Esophagus squamous epithelium (tissue), 5 donors: ENCODE measurements at regions not wholly inside any gene's neighbourhood (a gene's known extent, or its start where the extent isn't known, plus 50 kb on each side); places are given as distances from the start of the nearest gene placed in this dataset.

Experiments
- DNase-seq: peaks from one replicate; lab custom pipeline; 2025; lab: John Stamatoyannopoulos, UW
- H3K27ac ChIP-seq, 4 donors: fragments of 200-600 bp; sonication (generic); one replicate each; pipeline ENCODE4 v1.5.1; 2016 to 2019; ENCODE audit warnings: mild to moderate bottlenecking in 1 of 4
- H3K27me3 ChIP-seq, 4 donors: fragments of 200-600 bp; sonication (generic); 1 replicate in 3 of 4; 2 replicates in 1 of 4; pipeline versions ENCODE4 v1.5.1 to v1.6.0; 2017 to 2021; ENCODE audit warnings: antibody characterized with exemption in 1 of 4
- H3K36me3 ChIP-seq, 3 donors: fragments of 200-600 bp; sonication (generic); one replicate each; pipeline ENCODE4 v1.5.1; 2016 to 2019
- H3K4me1 ChIP-seq, 3 donors: fragments of 200-600 bp; sonication (generic); one replicate each; pipeline ENCODE4 v1.5.1; 2017 to 2019
- H3K4me3 ChIP-seq, 4 donors: fragments of 200-600 bp; sonication (generic); 1 replicate in 3 of 4; 2 replicates in 1 of 4; pipeline ENCODE4 v1.5.1; 2016 to 2019; ENCODE audit warnings: mild to moderate bottlenecking in 2 of 4, moderate library complexity in 1 of 4
- H3K9me3 ChIP-seq, 3 donors: fragments of 200-600 bp; sonication (generic); one replicate each; pipeline ENCODE4 v1.5.1; 2016 to 2019
- POLR2A ChIP-seq, 4 donors: fragments of 450-650 bp; IDR thresholded peaks; one replicate each; pipeline ENCODE4 v1.6.1; 2017; ENCODE audit warnings: antibody characterized with exemption in 4 of 4, mild to moderate bottlenecking in 4 of 4, moderate library complexity in 3 of 4
- WGBS, 2 donors: methylation state at CpG; one replicate each; pipeline ENCODE4 v1.1.5; 2018; 5-methylcytosine and 5-hydroxymethylcytosine counted together
- intact Hi-C: fragments of 100-400 bp; cut with DNase I; formaldehyde crosslinking; loops from one replicate; pipeline ENCODE4 v1.15.0; 2022
- TF ChIP-seq, protein P1 (sequence below), 6 experiments: fragments of 450-650 bp in 4 of 6; fragments of 200-600 bp in 2 of 6; sonication (generic) in 2 of 6; IDR thresholded peaks; one replicate each; pipeline ENCODE4 v1.5.1; 2016 to 2019; ENCODE audit warnings: antibody characterized with exemption in 6 of 6, mild to moderate bottlenecking in 4 of 6, moderate library complexity in 4 of 6
- donor health status: DM: yes; HTN: yes; CAD: no.

DNA sequence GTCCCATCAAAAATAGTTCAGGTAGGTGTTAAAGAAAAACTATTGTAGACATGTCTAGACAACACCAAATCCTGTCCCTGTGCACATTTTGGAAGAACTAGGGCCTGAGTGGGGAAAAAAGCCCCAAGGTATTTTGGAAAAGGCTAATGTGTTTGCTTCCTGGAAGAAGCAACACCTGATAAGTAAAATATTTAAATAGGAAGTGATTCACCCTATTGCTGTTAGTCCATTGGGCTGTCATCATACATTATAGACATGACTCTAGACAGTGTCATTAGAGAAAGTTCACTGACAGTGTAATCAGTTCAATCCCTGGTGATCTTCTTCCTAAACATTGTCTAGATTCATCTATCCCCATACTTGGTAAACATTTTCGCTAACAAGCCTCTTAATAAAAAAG lies 465.3 kb downstream of the CBLN4 start:
- no peak overlapping the region for H3K27ac ChIP-seq
- H3K4me1 ChIP-seq = no peaks in the 10 kb centered on the region
- H3K36me3 ChIP-seq = no peaks in the 10 kb centered on the region
- H3K27me3 ChIP-seq = no peaks in the 10 kb centered on the region
- WGBS, 2 donors = 77 to 89% methylated on average over 1 of the region's 1 CpG
- H3K9me3 ChIP-seq = no peaks in the 10 kb centered on the region
- intact Hi-C loops = no loop called here
- TF ChIP-seq, protein P1, sequence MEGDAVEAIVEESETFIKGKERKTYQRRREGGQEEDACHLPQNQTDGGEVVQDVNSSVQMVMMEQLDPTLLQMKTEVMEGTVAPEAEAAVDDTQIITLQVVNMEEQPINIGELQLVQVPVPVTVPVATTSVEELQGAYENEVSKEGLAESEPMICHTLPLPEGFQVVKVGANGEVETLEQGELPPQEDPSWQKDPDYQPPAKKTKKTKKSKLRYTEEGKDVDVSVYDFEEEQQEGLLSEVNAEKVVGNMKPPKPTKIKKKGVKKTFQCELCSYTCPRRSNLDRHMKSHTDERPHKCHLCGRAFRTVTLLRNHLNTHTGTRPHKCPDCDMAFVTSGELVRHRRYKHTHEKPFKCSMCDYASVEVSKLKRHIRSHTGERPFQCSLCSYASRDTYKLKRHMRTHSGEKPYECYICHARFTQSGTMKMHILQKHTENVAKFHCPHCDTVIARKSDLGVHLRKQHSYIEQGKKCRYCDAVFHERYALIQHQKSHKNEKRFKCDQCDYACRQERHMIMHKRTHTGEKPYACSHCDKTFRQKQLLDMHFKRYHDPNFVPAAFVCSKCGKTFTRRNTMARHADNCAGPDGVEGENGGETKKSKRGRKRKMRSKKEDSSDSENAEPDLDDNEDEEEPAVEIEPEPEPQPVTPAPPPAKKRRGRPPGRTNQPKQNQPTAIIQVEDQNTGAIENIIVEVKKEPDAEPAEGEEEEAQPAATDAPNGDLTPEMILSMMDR (IDR thresholded peaks at IDR 0.05) = no peak
- no peak for TF ChIP-seq POLR2A (IDR thresholded peaks at IDR 0.05)
- H3K4me3 ChIP-seq = no peak overlapping the region
- no peak for DNase-seq

DNA sequence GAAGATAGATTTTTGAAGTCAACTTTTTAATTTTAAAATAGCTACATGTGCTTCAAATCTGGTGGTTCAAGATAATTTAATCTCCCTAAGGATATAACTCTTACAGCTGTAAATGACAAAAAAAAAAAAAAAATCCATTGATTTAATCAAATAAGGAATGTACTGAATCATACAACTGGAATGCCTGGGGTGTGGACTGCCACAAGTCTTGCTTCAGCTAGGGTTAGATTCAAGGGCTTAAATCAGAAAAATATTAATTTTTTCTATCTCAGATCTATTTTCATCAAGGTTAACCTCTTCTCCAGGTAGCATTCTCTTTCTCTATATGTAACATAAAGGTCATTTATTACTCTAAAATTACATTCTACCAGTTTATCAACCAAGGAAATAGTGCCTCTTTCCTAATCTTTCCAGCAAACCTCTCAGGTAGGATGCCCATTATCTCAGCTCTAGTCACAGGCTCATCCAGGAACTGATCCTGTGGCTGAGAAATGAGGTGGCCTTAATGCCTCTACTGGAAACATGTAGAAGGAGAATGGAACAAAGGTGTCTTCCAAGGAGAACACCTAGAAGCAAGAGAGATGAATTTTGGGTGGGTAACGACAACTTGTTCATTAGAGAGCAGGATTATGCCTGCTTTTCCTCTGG lies 466.9 kb downstream of the CBLN4 start:
- intact Hi-C loops = no loop called here
- Histone ChIP-seq H3K4me3 (no peak overlapping the region), H3K9me3 (no peaks in the 10 kb centered on the region), H3K27ac (no peak overlapping the region), H3K4me1 (no peaks in the 10 kb centered on the region), H3K27me3 (no peaks in the 10 kb centered on the region), H3K36me3 (no peaks in the 10 kb centered on the region)
- WGBS, 2 donors = 73 to 82% methylated on average over 1 of the region's 1 CpG
- TF ChIP-seq, protein P1 (IDR thresholded peaks at IDR 0.05) = no peak
- TF ChIP-seq POLR2A (IDR thresholded peaks at IDR 0.05) = no peak
- DNase-seq = no peak

DNA sequence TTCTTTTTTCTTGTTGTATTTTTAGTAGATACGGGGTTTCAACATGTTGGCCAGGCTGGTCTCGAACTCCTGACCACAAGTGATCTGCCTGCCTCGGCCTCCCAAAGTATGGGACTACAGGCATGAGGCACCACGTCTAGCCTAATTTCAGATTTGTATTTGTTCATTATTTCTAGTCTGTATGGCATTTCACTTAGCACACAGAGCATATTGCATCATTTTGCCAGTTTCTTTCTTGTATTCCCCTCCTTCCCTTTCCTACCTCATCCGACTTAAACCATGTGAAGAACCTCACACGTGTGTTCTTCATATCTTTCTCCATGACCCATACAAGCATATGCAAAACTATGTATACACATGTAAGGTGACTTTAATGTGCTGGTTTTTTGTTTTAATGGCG lies 470.0 kb downstream of the CBLN4 start:
- TF ChIP-seq POLR2A (IDR thresholded peaks at IDR 0.05) = no peak
- TF ChIP-seq, protein P1 (IDR thresholded peaks at IDR 0.05) = no peak
- Histone ChIP-seq H3K9me3 (no peaks in the 10 kb centered on the region), H3K4me3 (no peak overlapping the region), H3K27me3 (no peaks in the 10 kb centered on the region), H3K36me3 (no peaks in the 10 kb centered on the region), H3K4me1 (no peaks in the 10 kb centered on the region), H3K27ac (no peak overlapping the region)
- WGBS, 2 donors = 62 to 77% methylated on average over 7 of the region's 7 CpGs
- intact Hi-C loops = no loop called here
- no peak for DNase-seq

DNA sequence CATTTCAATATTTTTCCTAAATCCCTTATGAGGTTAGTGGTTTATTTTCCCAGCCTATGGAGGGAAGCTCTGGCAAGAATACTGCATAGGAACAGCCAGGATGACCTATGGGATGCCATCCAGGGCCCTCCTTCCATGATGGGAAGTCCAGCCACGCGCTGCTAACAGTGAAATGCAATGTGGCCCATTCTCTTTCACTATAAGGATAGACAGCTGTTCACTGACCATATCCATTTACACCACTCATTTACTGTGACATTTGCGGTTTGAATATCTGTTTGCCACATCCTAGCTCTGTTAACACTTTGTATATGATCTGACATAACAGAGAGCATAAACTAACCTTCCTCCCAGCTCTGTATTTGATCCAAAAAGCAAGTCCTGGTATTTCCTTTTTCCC lies 471.7 kb downstream of the CBLN4 start:
- H3K27ac ChIP-seq = no peak overlapping the region
- TF ChIP-seq, protein P1 (IDR thresholded peaks at IDR 0.05) = no peak
- no peak for TF ChIP-seq POLR2A (IDR thresholded peaks at IDR 0.05)
- 72 to 84% methylated on average over 3 of the region's 3 CpGs for WGBS, 2 donors
- H3K36me3 ChIP-seq = no peaks in the 10 kb centered on the region
- no peaks in the 10 kb centered on the region for H3K9me3 ChIP-seq
- intact Hi-C loops = no loop called here
- H3K4me3 ChIP-seq = no peak overlapping the region
- no peak for DNase-seq
- no peaks in the 10 kb centered on the region for H3K4me1 ChIP-seq
- no peaks in the 10 kb centered on the region for H3K27me3 ChIP-seq

DNA sequence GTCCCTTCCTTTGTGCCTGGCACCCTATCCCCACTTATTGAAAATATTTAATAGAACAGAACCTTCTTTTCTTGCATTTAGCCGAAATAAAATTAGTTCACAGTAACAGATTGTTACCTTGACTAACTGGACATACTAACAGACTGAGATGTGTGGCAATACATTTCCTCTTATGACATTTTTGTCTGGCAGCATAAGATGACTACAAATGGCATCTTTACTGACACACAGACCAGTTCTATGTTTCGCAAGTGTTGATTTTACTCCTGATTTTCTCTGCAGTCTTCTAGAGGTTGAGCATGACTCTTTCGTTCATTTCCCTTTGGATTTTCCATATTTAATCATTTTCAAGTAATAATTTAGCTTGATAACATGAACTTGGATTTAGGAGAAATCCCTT lies 474.6 kb downstream of the CBLN4 start:
- H3K27me3 ChIP-seq = no peaks in the 10 kb centered on the region
- no peaks in the 10 kb centered on the region for H3K9me3 ChIP-seq
- H3K27ac ChIP-seq = no peak overlapping the region
- DNase-seq = no peak
- intact Hi-C loops = no loop called here
- TF ChIP-seq POLR2A (IDR thresholded peaks at IDR 0.05) = no peak
- H3K4me3 ChIP-seq = no peak overlapping the region
- H3K36me3 ChIP-seq = no peaks in the 10 kb centered on the region
- WGBS, 2 donors = 79 to 84% methylated on average over 3 of the region's 3 CpGs
- H3K4me1 ChIP-seq = no peaks in the 10 kb centered on the region

DNA sequence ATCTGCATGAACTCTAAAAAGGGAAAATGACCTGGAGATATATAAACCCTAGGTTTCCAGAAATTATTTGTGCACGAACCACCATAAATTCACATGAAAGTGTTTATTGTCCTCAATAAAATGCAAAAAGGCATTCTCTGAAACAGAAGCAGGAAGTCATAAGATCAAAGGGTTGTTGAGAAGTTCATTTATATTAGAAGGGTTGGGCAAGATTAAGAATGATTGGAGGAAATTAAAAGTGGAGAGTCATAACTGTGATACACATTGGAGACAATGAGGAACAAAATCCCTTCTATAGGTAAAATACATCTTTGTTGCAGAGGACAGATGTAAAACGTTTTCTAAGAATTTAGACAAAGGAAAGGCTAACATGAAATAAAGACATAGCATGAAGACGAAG lies 476.8 kb downstream of the CBLN4 start:
- 34 to 48% methylated on average over 3 of the region's 3 CpGs for WGBS, 2 donors
- no peaks in the 10 kb centered on the region for H3K4me1 ChIP-seq
- no peaks in the 10 kb centered on the region for H3K27me3 ChIP-seq
- no peak overlapping the region for H3K4me3 ChIP-seq
- no peaks in the 10 kb centered on the region for H3K9me3 ChIP-seq
- no peaks in the 10 kb centered on the region for H3K36me3 ChIP-seq
- no peak for DNase-seq
- TF ChIP-seq, protein P1 (IDR thresholded peaks at IDR 0.05) = no peak
- no peak for TF ChIP-seq POLR2A (IDR thresholded peaks at IDR 0.05)
- no peak overlapping the region for H3K27ac ChIP-seq
- intact Hi-C loops = no loop called here
